HG03159 (cell line): ENCODE measurements at regions not wholly inside any gene's neighbourhood (a gene's known extent, or its start where the extent isn't known, plus 50 kb on each side); places are given as distances from the start of the nearest gene placed in this dataset.

Experiments used
- ATAC-seq: cut with Tn5 transposase; IDR thresholded peaks from one replicate; pipeline ENCODE4 v1.9.1; 2021; ENCODE audit warnings: mild to moderate bottlenecking, moderate library complexity; ENCODE audit not compliant: unreplicated experiment

DNA sequence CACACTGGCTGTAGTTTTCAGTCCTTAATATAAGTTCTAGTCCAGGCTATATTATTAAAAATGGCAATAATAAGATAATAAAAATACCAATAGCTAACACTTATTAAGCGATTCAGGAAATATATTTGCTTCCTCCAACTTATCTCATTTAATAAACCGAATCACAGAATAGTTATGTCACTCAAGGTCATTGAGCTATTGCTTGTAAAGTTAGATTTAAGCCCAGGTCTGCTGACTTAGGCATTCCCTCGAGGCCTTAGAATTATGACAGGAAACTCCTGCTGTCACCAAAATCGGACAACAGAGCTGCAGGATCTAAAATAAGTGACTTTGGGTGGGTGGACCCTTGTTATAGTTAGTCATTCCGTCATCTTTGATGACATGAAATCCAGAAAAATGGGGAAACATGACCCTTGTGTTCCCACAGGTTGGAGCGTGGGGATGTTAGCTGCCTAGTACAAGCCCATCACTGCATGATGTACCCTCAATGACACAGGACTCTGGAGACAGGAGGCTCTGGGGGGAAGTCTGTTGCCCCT, 181.3 kb upstream of the PHYHIPL start:
- no peak for ATAC-seq

DNA sequence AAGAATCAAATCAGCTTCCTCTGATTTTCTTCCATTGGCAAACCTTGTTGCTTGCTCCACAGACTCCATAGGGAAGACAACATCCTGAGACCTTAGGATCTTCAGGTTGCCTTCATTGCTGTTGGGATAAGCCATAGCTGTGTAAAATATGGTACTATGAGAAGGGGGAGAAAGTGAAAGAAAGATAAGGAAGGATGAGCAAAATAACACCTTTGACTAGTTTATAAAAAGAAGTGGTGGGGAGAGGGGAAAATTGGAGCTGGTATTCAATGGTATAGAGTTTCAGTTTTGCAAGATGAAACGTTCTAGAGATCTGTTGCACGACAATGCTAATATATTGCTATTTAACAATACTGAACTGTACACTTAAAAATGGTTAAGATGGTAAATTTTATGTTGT, 180.4 kb upstream of the PHYHIPL start:
- ATAC-seq = no peak

DNA sequence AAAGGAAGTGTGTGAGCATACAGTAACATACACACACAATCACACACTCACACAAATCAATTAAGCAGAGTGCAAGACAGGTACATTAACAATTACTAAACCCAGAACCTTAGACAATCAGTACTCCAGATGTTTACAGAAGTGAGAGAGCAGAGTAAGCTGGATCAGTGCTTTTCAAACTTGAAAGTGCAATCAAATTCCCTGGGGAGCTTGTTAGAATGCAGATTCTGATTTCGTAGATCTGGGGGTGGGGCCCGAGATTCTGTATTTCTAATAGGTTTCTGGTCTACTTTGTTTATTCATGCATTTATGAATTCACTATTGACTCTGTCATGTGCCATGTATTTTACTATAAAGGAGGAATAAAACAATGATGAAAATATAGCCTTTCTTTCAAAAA, 179.6 kb upstream of the PHYHIPL start:
- no peak for ATAC-seq

DNA sequence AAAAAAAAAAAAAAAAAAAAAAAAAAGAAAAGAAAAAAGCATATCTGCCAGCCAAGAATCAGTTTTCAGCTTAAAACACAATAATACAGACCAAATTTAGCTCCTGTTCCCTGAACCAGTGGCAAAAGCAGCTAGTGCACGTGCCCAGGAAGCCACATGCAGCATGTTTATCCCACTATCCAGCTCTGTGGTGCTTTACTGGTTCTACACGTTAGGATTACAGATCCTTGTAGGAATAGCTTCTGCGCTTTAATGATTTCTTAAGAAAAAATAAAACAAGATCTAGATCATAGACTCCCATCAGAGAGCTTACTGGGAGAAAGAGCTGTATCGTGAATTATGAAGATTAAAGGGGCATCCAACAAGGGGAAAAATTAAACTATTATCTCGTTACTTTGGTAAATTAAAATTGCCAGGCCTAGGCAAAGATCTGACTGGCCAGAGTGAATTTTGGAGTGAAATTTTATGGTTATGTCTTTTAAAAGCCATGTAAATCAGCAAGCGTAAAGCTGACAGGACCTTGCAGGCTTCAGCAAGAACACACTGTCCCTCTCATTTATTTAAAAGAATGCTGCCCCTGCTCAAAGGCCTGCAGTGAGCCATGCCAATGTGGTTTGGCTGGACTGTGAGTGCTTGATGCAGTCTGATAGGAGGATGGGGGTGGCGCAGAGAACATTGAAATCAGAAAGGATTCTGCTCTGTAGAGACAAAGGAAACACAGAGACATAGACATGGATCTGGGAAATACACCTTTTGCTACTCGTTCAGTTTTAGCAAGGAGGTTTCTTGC, 177.3 kb upstream of the PHYHIPL start:
- ATAC-seq = no peak

DNA sequence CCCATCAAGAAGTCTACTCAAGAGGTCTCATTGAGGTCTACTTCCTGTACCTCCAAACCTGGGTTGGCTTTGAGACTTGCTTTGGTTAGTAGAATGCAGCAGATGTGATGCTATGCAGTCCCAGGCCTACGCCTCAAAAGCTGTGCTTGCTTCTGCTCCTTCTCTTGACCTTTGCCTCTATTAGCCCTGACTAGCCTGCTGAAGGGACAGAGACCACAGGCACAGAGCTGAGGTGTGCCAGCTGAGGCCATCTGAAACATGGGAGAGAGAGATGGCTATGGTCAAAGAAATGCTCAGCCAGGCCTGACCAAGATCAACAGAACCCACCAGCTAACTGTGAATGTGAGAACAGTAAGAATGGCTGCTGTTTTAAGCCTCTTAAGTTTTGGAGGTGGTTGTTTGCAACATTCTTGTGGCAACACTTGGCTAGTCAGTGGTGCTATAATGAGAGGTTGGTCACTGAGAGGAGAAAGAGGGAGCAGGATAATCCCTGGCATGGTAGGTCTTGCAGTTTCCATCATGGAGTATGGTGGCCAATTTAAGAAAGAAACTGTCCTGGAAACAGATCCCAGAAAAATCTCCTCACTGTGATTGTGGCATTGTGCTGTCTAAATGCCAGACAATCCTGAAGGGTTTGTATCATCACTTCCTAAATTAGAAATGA, 176.1 kb upstream of the PHYHIPL start:
- ATAC-seq = no peak

DNA sequence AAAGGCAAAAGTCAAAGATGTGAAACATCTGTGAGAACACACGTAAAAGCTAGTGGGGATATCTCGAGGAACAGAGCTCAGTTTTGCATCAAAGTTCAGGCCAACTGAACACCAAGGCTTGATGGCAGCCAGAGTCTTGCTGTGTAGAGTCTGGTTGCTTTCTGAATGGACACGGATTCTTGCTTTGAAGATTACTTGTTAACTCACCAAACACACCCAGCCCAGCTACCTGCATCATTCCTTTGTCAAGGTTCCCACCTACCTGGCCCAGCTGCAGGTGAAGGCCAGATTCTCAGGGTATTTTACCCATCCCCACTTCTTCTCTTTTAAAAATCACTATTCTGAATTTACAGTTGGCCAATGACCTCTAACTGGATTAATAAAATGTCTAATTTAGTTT, 174.4 kb upstream of the PHYHIPL start:
- ATAC-seq = no peak

DNA sequence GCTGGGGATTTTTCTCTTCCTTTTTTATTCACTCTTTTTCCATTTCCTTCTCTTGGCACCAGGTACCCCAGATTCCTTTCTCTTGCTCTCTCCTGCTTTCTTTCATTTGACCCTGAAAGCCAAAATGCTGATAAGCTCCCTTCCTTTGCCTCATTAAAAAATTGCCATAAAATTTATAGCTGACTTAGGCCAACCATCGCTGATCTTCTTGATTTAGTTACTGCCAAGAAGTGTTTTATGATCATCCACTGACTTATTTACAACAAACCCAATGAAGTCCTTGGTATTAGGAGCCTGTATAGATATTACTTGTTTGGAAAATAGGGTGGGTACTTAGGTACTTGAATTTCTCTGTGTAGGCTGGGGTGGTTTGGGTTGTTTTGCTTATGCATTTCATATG, 173.2 kb upstream of the PHYHIPL start:
- ATAC-seq = no peak

DNA sequence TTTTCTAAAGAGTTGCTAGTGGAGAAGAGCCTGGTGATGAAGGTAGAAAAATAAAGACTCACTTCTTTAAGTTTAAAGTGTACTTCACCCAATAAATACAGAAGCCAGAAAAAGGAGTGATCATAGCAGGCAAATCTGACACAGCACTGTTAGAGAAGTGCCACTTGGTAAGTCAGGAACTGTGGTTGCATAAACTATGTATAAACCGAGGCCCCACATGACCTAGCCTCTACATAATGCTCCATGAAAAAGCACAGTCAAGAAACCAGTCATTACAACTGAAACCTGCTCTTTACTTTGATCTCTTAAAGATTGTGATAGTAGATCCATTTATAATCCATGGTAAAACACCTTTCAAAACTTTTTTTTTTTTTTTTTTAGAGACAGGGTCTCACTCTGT, 172.1 kb upstream of the PHYHIPL start:
- ATAC-seq = no peak

DNA sequence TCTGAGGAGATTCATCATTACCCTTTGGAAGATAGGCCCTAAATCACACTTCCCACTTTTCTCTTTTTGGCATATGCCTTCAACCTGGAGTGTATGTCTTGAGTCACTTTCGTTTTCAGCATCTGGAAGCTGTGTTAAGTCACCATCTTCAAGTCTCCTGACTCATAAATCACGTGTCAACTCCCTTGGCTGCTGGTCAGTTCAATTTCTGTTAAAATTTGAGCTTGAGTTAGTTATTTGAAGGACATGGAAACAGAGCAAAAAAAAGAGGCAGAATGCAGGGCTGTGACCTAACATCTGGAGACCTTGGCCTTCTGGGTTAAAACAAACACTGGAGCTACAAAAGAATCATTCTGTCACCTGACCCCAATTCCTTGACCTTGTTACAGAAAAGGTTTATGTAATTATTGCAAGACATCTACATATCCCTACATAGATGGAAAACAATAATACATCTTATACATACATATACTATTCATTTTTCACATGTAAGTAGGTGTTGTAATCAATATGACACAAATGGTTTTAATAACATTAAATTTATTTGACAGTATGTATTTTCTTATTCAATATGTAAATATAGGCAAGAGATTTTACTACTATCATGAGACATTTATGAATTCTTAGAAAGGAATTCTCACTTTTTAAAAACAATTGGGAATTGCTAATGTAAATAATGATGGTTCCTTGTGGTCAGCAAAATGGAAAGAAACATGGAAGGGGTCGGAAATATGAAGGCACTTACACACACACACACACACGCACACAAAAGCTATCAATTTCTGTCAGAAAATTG, 169.7 kb upstream of the PHYHIPL start:
- no peak for ATAC-seq

DNA sequence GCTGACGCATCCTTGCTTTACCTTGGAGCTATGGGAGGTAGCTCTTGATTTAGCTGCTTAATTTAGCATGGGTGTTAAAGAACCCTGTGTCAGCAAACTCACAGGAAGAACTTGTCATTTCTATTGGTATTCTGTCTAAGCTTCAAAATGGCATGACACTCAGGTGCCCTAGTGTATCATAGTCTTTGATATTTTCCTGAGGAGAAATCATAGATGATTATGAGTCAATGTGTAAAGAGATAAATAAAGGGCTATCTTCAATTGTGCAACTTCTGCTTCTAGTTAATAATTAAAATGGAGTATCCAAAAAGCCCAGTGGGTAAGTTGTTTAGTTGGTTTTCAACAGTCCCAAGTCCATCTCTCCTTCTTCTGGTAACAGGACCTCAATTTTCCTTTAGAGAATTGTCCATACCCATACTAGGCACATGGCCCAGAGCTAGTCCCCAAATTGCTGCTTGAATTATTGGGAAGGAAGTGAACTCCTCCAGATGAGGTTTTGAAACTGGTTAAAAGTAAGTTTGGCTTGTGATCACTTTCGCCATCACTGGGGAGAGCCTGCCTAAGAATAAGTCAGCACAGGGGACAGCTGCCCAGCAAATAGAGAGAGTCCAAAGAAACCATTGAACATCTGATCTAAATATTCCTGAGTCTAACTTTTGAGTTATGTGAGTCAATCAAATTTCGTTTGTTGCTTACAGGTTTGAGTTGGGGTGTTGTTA, 169.0 kb upstream of the PHYHIPL start:
- ATAC-seq = no peak

DNA sequence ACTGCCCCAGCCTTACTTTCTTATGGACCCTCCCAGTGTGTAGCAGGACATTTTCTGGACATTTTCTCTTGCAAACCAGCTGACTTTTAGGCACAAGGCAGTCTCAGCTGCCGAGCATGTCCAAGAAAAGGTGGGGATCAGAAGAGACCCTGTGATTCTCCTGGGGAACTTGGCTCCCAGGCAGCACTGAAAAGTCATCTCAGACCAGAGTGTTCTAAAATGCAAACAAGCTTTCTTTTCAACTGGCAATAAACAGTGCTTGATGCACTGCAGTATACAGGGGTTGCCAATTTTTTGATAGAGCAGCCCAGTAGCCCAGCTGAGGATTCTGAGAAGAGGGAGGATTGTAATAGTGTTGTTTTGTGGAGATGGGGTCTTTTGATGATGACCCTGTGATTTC, 168.0 kb upstream of the PHYHIPL start:
- no peak for ATAC-seq

DNA sequence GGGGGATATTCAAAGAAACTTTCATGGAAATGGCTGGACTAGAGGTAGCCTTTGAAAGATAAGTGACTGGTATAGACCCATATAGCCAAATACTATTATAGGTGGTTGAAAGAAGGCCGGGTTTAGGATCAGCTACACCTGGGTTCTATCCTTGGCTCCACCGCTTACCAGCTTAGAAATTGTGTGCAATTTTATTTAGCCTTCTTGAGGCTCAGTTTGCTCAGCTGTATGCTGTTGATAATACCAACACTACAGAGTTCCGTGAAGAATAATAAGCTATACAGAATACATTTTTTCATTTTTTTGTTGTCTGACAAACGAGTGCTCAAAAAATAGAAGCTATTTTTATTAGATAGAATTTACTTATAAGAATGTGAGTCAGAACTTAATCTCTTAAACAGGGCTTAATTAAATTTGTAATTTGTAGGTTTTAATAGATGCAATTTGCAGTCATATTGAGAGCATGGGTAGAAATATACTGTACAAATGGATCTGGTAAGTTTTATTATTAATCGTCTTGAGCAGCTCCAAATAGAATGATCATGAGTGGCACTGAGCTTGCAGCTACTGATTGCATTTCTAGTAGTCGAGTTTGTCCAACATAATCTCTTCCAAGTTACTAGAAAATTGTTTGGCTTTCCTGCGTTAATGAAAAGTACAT, 164.3 kb upstream of the PHYHIPL start:
- no peak for ATAC-seq

DNA sequence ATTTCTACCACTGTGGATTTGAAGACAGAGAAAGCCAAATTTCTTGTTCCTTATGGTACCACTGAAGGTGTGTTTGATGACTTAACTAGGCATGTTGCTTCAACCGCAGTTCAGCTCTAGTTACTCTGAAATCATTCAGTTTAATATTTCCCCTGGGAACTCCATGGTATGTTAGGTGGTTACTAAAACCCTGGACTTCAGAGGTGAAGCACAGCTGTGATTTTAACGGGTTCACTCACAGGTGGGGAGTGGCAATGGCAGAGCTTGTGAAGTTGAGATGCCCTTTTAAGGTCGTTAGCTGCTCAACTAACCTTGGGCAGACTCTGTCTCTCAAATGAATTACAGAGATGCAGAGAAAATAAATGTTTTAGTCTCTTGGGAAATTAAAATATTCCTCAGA, 163.6 kb upstream of the PHYHIPL start:
- ATAC-seq = no peak

DNA sequence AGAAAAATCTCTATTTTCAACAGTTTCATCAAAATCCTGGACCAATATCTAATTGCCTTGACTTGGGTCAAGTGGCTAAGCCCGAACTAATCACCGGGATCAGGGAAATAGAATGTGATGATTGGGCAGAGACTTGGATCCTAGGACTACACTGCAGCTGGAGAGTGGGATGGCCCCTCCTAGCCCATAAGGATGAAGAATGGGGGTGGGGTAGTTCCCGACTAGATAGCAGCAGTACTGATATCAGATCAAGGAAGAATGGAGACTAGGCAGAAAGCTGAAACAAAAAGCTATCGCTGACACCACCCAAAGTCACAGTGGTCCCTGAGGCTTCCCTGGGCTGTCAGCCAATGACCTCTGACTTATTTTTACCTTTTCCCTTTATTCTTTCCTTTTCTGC, 160.4 kb upstream of the PHYHIPL start:
- no peak for ATAC-seq

DNA sequence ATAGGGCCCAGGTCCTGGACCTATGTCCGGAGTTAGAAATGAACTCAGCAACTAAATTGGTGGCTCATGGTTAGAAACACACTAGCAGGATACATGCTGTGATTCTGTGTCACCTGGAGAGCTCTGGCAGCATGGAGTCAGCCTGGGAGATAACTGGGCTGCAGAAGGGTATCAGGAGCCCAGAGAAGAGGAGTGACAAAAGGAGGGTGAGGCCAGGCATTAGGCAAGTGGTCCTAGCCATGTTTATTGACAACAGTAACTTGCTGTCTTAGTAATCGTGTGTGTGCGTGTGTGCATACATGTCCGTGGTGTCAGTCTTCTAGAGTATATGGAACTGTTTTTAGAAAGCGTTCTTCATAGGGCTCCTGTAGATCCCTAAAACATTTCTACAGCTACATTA, 157.5 kb upstream of the PHYHIPL start:
- ATAC-seq = no peak

DNA sequence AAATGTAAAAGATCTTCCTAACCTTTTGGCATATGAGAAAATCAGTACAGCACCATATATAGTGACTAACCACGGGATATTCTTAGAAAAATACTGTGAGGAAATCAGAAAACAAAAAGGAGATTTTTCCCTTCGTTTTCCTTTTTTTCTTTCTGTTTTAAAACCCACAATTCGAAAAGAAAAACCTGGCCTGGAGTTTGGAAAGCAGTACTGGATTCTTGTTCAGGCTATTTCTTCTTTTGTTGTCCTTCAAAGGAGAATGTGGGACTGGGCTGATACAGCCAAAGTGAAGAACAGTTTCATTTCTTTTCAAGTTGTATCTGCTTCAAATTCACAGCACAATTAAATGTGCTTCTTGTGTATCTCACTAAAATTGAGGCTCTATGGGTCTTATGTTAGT, 156.8 kb upstream of the PHYHIPL start:
- ATAC-seq = no peak

DNA sequence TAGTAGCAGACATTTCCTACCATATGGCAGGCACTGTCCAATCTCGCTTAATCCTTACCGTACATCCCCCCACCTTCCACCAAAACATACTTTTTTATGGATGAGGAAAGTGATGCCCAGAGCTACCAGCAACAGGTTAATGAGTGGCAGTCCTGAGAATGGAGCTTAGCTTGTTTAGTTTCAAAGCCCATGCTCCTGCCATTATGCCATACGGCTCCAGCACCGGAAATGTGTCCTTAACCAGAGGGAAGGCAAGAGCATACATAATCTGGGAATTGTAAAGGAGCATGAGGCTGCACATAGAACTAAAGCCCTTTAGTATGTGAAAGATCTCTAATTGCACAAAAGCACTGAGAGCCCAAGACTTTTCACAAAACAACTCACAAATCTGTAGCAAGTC, 155.9 kb upstream of the PHYHIPL start:
- no peak for ATAC-seq

DNA sequence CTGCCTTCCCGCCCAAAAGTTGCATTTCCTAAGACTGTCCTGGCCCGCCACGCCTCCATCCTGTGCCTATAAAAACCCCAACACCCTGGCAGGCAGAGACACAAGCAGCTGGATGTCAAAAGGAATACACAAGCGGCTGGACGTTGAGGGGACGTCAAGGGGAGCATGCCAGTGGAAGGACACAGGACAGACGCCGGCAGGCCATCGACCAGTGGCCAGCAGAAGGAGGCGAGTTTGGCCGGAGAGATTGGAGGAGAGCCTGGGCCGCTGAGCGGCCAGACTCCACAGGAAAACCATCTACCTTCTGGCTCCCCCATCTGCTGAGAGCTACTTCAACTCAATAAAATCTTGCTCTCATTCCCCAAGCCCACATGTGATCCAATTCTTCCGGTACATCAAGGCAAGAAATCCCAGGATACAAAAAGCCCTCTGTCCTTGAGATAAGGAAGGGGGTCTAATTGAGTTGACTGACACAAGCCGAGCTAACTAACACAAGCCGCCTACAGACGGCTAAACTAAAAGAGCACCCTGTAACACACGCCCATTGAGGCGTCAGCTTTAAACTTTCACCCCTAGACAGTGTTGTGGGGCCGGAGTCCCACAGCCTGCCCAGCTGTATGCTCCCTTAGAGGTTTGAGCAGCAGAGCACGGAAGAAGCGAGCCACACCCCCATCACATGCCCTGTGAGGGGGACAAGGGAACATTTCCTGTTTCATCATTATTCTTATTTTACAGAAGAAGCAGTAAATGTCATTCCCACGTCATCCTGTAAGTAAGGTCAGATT, 150.3 kb upstream of the PHYHIPL start:
- no peak for ATAC-seq

DNA sequence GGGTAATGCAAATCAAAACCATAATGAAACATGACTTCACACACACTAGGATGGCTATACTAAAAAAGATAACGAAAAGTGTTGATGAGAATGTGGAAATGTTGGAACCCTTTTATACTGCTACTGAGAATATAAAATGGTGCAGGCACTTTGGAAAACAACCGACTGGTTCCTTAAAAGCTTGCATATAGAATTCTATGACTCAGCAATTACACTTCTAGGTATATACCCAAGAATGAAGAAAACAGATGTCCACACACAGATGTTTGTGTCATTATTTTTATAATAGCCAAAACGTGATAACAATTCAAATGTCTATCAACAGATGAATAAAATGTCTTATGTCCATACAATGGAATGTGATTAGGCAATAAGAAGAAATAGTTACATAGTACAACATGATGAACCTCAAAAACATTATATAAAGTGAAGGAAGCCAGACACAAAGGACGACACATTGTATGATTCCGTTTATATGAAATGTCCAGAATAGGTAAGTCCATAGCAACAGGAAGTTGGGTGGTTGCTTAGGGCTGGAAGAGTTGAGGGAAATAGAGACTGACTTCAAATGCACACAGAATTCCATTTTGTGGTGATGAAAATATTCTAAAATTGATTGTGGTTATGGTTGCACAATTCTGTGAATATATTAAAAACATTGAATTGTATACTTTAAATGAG, 148.3 kb upstream of the PHYHIPL start:
- no peak for ATAC-seq
